ENCODE measurements at regions not wholly inside any gene's neighbourhood (a gene's known extent, or its start where the extent isn't known, plus 50 kb on each side); places are given as distances from the start of the nearest gene placed in this dataset.

- no peak for TF ChIP-seq EZH2 (IDR thresholded peaks at IDR 0.05; ENCODE audit: borderline replicate concordance, low read length)
- no peak for TF ChIP-seq CTCF (IDR thresholded peaks at IDR 0.05; ENCODE audit: low read length)
- Histone ChIP-seq H3F3A (ENCODE audit: insufficient read depth, low read length) (no peaks in the 10 kb centered on the region), H3K4me3 (ENCODE audit: low read depth, low read length, poor library complexity, severe bottlenecking) (no peak overlapping the region), H3K27me3 (ENCODE audit: insufficient read depth, low read length) (no peaks in the 10 kb centered on the region), H3K4me2 (ENCODE audit: low read length) (no peak overlapping the region), H3K9me3 (ENCODE audit: low read length) (no peaks in the 10 kb centered on the region), H3K79me2 (ENCODE audit: insufficient read depth, low read length) (no peaks in the 10 kb centered on the region), H3K4me1 (ENCODE audit: insufficient read depth, low read length, severe bottlenecking) (no peaks in the 10 kb centered on the region), H4K20me1 (ENCODE audit: insufficient read depth, low read length) (no peaks in the 10 kb centered on the region), H3K27ac (ENCODE audit: low read depth, low read length, poor library complexity, severe bottlenecking) (no peak overlapping the region), H3K36me3 (ENCODE audit: insufficient read depth, low read length) (no peaks in the 10 kb centered on the region), H3K9ac (ENCODE audit: low read length) (no peak overlapping the region), H2AFZ (ENCODE audit: low read length) (no peak overlapping the region), H3K9me2 (ENCODE audit: low read depth, low read length) (no peaks in the 10 kb centered on the region)
These were observed 769.4 kb upstream of the SLITRK1 start for GRCh38 chr13:84651705-84652104.

- Histone ChIP-seq H3K4me1 (ENCODE audit: insufficient read depth, low read length, severe bottlenecking) (no peaks in the 10 kb centered on the region), H3K36me3 (ENCODE audit: insufficient read depth, low read length) (no peaks in the 10 kb centered on the region), H3K27ac (ENCODE audit: low read depth, low read length, poor library complexity, severe bottlenecking) (no peak overlapping the region), H3K9me3 (ENCODE audit: low read length) (no peaks in the 10 kb centered on the region), H3F3A (ENCODE audit: insufficient read depth, low read length) (no peaks in the 10 kb centered on the region), H3K4me2 (ENCODE audit: low read length) (no peak overlapping the region), H4K20me1 (ENCODE audit: insufficient read depth, low read length) (no peaks in the 10 kb centered on the region), H3K4me3 (ENCODE audit: low read depth, low read length, poor library complexity, severe bottlenecking) (no peak overlapping the region), H3K79me2 (ENCODE audit: insufficient read depth, low read length) (no peaks in the 10 kb centered on the region), H3K27me3 (ENCODE audit: insufficient read depth, low read length) (no peaks in the 10 kb centered on the region), H2AFZ (ENCODE audit: low read length) (no peak overlapping the region), H3K9me2 (ENCODE audit: low read depth, low read length) (no peaks in the 10 kb centered on the region), H3K9ac (ENCODE audit: low read length) (no peak overlapping the region)
- TF ChIP-seq EZH2 (IDR thresholded peaks at IDR 0.05; ENCODE audit: borderline replicate concordance, low read length) (no peak), CTCF (IDR thresholded peaks at IDR 0.05; ENCODE audit: low read length) (no peak)
These were observed 769.0 kb upstream of the SLITRK1 start for GRCh38 chr13:84651288-84651687.

- Histone ChIP-seq H2AFZ (ENCODE audit: low read length) (no peak overlapping the region), H3K9me2 (ENCODE audit: low read depth, low read length) (no peaks in the 10 kb centered on the region), H3F3A (ENCODE audit: insufficient read depth, low read length) (no peaks in the 10 kb centered on the region), H3K4me2 (ENCODE audit: low read length) (no peak overlapping the region), H3K27ac (ENCODE audit: low read depth, low read length, poor library complexity, severe bottlenecking) (no peak overlapping the region), H4K20me1 (ENCODE audit: insufficient read depth, low read length) (no peaks in the 10 kb centered on the region), H3K9ac (ENCODE audit: low read length) (no peak overlapping the region), H3K36me3 (ENCODE audit: insufficient read depth, low read length) (no peaks in the 10 kb centered on the region), H3K4me1 (ENCODE audit: insufficient read depth, low read length, severe bottlenecking) (no peaks in the 10 kb centered on the region), H3K27me3 (ENCODE audit: insufficient read depth, low read length) (no peaks in the 10 kb centered on the region), H3K9me3 (ENCODE audit: low read length) (no peaks in the 10 kb centered on the region), H3K79me2 (ENCODE audit: insufficient read depth, low read length) (no peaks in the 10 kb centered on the region), H3K4me3 (ENCODE audit: low read depth, low read length, poor library complexity, severe bottlenecking) (no peak overlapping the region)
- no peak for TF ChIP-seq CTCF (IDR thresholded peaks at IDR 0.05; ENCODE audit: low read length)
- no peak for TF ChIP-seq EZH2 (IDR thresholded peaks at IDR 0.05; ENCODE audit: borderline replicate concordance, low read length)
These were observed 767.6 kb upstream of the SLITRK1 start for GRCh38 chr13:84649853-84650252.
